AG09319 (cell line): ENCODE measurements at regions not wholly inside any gene's neighbourhood (a gene's known extent, or its start where the extent isn't known, plus 50 kb on each side); places are given as distances from the start of the nearest gene placed in this dataset.

Experiments
- DNase-seq: peaks from one replicate; pipeline ENCODE4 v3.0.0-alpha.2; 2010; ENCODE audit warnings: low read depth; ENCODE audit errors: extremely low read depth
- TF ChIP-seq, protein P1 (sequence below): IDR thresholded peaks from 2 replicates; pipeline ENCODE4 v1.5.1; 2011; ENCODE audit warnings: low read depth, mild to moderate bottlenecking, inconsistent platforms, low read length, moderate library complexity

DNA sequence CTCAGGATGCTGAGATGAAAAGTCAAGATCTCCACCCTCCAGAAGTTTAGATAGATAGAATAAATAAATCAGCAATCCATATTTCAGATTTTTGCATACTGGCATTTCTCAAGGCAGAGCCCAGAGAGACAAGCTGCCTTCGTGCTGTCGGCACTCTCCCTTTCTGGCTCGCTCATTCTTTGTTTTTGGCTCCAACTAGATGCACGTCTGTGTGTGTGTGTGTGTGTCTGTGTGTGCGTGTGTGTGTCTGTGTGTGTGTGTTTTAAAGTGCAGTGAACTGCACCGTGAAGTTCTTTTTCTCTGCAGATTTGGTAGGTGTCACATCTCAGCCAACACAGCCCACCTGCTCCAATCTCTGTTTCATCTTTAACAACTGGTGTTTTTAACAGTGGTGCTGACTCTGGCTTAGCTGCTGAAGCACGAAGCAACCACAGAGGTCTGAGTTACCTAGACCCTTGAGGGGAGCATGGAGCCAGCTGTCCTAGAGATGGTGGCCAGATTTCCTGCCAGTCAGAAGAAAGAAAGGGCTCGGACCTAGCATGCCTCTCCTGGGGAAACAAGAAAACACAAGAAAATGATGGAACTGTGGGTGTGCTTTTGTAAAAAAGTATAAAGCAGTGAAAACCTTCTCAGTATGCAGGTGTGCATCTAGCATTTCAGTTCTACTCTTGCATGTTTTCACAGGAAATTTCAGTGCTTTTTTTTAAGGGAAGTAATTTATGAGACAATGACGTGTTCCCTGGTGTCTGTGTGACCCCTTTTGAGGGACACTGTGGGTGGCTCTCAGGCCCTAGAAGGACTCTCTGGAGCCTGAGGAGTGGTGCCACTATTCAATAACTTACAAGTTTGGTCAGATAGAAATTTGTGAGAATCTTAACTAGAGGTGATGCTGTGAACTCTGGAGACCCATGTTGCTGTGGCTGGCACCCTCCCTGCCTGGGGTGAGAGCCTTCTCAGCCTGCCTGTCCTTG is 364.3 kb downstream of the RNF144A start:
- no peak for DNase-seq
- TF ChIP-seq, protein P1, sequence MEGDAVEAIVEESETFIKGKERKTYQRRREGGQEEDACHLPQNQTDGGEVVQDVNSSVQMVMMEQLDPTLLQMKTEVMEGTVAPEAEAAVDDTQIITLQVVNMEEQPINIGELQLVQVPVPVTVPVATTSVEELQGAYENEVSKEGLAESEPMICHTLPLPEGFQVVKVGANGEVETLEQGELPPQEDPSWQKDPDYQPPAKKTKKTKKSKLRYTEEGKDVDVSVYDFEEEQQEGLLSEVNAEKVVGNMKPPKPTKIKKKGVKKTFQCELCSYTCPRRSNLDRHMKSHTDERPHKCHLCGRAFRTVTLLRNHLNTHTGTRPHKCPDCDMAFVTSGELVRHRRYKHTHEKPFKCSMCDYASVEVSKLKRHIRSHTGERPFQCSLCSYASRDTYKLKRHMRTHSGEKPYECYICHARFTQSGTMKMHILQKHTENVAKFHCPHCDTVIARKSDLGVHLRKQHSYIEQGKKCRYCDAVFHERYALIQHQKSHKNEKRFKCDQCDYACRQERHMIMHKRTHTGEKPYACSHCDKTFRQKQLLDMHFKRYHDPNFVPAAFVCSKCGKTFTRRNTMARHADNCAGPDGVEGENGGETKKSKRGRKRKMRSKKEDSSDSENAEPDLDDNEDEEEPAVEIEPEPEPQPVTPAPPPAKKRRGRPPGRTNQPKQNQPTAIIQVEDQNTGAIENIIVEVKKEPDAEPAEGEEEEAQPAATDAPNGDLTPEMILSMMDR: no peak

GRCh38 chr2:7286120-7286519 is 368.9 kb downstream of the RNF144A start:
- DNase-seq: no peak
- TF ChIP-seq, protein P1: no peak

GRCh38 chr2:7288484-7288883 is 371.3 kb downstream of the RNF144A start:
- TF ChIP-seq, protein P1: no peak
- DNase-seq: no peak

GRCh38 chr2:7289697-7290096 is 372.5 kb downstream of the RNF144A start:
- no peak for DNase-seq
- TF ChIP-seq, protein P1: no peak

- no peak for DNase-seq
- TF ChIP-seq, protein P1: no peak
Measured at GRCh38 chr2:7292154-7292691, 375.0 kb downstream of the RNF144A start.

GRCh38 chr2:7309582-7309981 is 392.4 kb downstream of the RNF144A start:
- TF ChIP-seq, protein P1: no peak

GRCh38 chr2:7324706-7325105 is 407.5 kb downstream of the RNF144A start:
- no peak for DNase-seq
- TF ChIP-seq, protein P1: no peak

More at GRCh38 chr2:7309582-7309981, 392.4 kb downstream of the RNF144A start:
- DNase-seq: no peak
